H1 (cell line): ENCODE measurements at regions not wholly inside any gene's neighbourhood (a gene's known extent, or its start where the extent isn't known, plus 50 kb on each side); places are given as distances from the start of the nearest gene placed in this dataset.

Experiments used
- CTCF ChIA-PET: fragments of 300-600 bp; sonication (Branson Sonifier 250); formaldehyde crosslinking; loops from one replicate; lab custom pipeline; 2021; ENCODE audit not compliant: partially characterized antibody; lab: Charles Lee
- POLR2A ChIA-PET: fragments of 300-600 bp; sonication (Branson Sonifier 250); formaldehyde crosslinking; loops from one replicate; lab custom pipeline; 2021; ENCODE audit warnings: inconsistent platforms; ENCODE audit not compliant: partially characterized antibody; lab: Charles Lee
- DNase-seq, 2 experiments: peaks; one replicate each; pipeline versions ENCODE4 v3.0.0 to v3.0.0-alpha.2; 2010 to 2022; ENCODE audit warnings: low spot score in 2 of 2, low read depth in 1 of 2, mixed read lengths in 1 of 2
- FAIRE-seq: peaks from 2 replicates; lab custom pipeline; 2011; peaks lifted over from hg19 to GRCh38; lab: Jason Lieb, UNC
- H2AFZ ChIP-seq: 2 replicates; pipeline ENCODE4 v1.8.1; 2012; ENCODE audit warnings: low read length, inconsistent platforms
- H2AK5ac ChIP-seq: 2 replicates; pipeline ENCODE4 v1.6.1; 2013; ENCODE audit warnings: low read depth, low read length
- H2BK120ac ChIP-seq: replicated peaks from 2 replicates; pipeline ENCODE3; 2013; ENCODE audit warnings: low read depth, low read length, inconsistent platforms
- H2BK12ac ChIP-seq: 2 replicates; pipeline ENCODE4 v1.6.1; 2013; ENCODE audit warnings: low read depth, low read length
- H2BK15ac ChIP-seq: 2 replicates; pipeline ENCODE4 v1.6.1; 2013; ENCODE audit warnings: low read length
- H2BK20ac ChIP-seq: 2 replicates; pipeline ENCODE4 v1.6.1; 2013; ENCODE audit warnings: low read length
- H2BK5ac ChIP-seq: 2 replicates; pipeline ENCODE4 v1.6.1; 2013; ENCODE audit warnings: low read depth, low read length
- H3K14ac ChIP-seq: 2 replicates; pipeline ENCODE4 v1.6.1; 2013; ENCODE audit warnings: inconsistent platforms; ENCODE audit not compliant: insufficient read length
- H3K18ac ChIP-seq: 2 replicates; pipeline ENCODE4 v1.6.1; 2013; ENCODE audit warnings: low read length; ENCODE audit errors: extremely low read depth
- H3K23ac ChIP-seq: 2 replicates; pipeline ENCODE4 v1.6.1; 2013; ENCODE audit warnings: inconsistent platforms; ENCODE audit not compliant: insufficient read length
- H3K23me2 ChIP-seq: 2 replicates; pipeline ENCODE4 v1.6.1; 2013; ENCODE audit warnings: low read depth, low read length
- H3K27ac ChIP-seq: 2 replicates; pipeline ENCODE4 v1.6.1; 2011; ENCODE audit warnings: low read depth, low read length, inconsistent platforms
- H3K27me3 ChIP-seq, 4 experiments: replicated peaks in 1 of 4; 1 replicate in 1 of 4; 2 replicates in 3 of 4; pipeline versions ENCODE4 v1.6.1 to v1.8.1; 2011 to 2013; ENCODE audit warnings: low read length in 3 of 4, mild to moderate bottlenecking in 3 of 4, inconsistent platforms in 2 of 4, mixed read lengths in 2 of 4, moderate library complexity in 1 of 4; ENCODE audit not compliant: control insufficient read depth in 3 of 4, insufficient read depth in 3 of 4; ENCODE audit errors: extremely low read depth in 1 of 4
- H3K36me3 ChIP-seq, 4 experiments: 2 replicates each; pipeline versions ENCODE4 v1.6.1 to v1.8.1; 2011 to 2013; ENCODE audit warnings: mild to moderate bottlenecking in 4 of 4, low read length in 3 of 4, moderate library complexity in 2 of 4, control low read depth in 1 of 4, inconsistent platforms in 1 of 4; ENCODE audit not compliant: insufficient read depth in 4 of 4, control insufficient read depth in 2 of 4
- H3K4ac ChIP-seq: replicated peaks from 2 replicates; pipeline ENCODE3; 2013; ENCODE audit warnings: low read length, low read depth, mixed read lengths, inconsistent platforms; ENCODE audit not compliant: insufficient read length
- H3K4me1 ChIP-seq, 4 experiments: replicated peaks in 1 of 4; 1 replicate in 1 of 4; 2 replicates in 3 of 4; pipeline versions ENCODE4 v1.6.1 to v1.8.1; 2011 to 2013; ENCODE audit warnings: low read length in 3 of 4, inconsistent platforms in 2 of 4, mixed read lengths in 1 of 4; ENCODE audit not compliant: insufficient read depth in 4 of 4, control insufficient read depth in 3 of 4
- H3K4me2 ChIP-seq, 2 experiments: 2 replicates each; pipeline versions ENCODE4 v1.6.1 to v1.8.1; 2011 to 2013; ENCODE audit warnings: low read depth in 2 of 2, low read length in 2 of 2, control low read depth in 1 of 2, inconsistent platforms in 1 of 2, mild to moderate bottlenecking in 1 of 2; ENCODE audit not compliant: insufficient read depth in 1 of 2
- H3K4me3 ChIP-seq, 4 experiments: fragments of 200-600, 300-600 bp in 1 of 4; sonication (generic), shearing (Covaris generic), sonication (Bioruptor Twin) in 1 of 4; 2 replicates each; pipeline versions ENCODE4 v1.5.1 to v1.8.1; 2011 to 2016; ENCODE audit warnings: low read length in 4 of 4, low read depth in 3 of 4, control low read depth in 2 of 4, inconsistent platforms in 2 of 4, mild to moderate bottlenecking in 2 of 4, mixed read lengths in 1 of 4, moderate library complexity in 1 of 4; ENCODE audit not compliant: insufficient read depth in 2 of 4; ENCODE audit errors: extremely low read depth in 1 of 4
- H3K56ac ChIP-seq: replicated peaks from 2 replicates; pipeline ENCODE3; 2013; ENCODE audit warnings: low read depth, mild to moderate bottlenecking, mixed read lengths, low read length, inconsistent platforms; ENCODE audit not compliant: insufficient read length
- H3K79me1 ChIP-seq: 2 replicates; pipeline ENCODE4 v1.6.1; 2013; ENCODE audit warnings: low read depth, low read length, control low read depth
- H3K79me2 ChIP-seq, 2 experiments: 2 replicates each; pipeline versions ENCODE4 v1.6.1 to v1.8.1; 2012 to 2013; ENCODE audit warnings: low read length in 2 of 2, mild to moderate bottlenecking in 2 of 2, inconsistent platforms in 1 of 2; ENCODE audit not compliant: insufficient read depth in 2 of 2, control insufficient read depth in 1 of 2
- H3K9ac ChIP-seq, 4 experiments: replicated peaks in 1 of 4; 1 replicate in 1 of 4; 2 replicates in 3 of 4; pipeline versions ENCODE4 v1.6.1 to v1.8.1; 2011 to 2013; ENCODE audit warnings: low read depth in 3 of 4, low read length in 3 of 4, control low read depth in 2 of 4, mild to moderate bottlenecking in 2 of 4, moderate library complexity in 2 of 4, inconsistent platforms in 1 of 4; ENCODE audit errors: extremely low read depth in 1 of 4
- H3K9me3 ChIP-seq, 2 experiments: 2 replicates each; pipeline versions ENCODE4 v1.6.1 to v1.8.1; 2012 to 2013; ENCODE audit warnings: mild to moderate bottlenecking in 2 of 2, moderate library complexity in 2 of 2, control low read depth in 1 of 2, inconsistent platforms in 1 of 2, low read depth in 1 of 2, low read length in 1 of 2, mixed read lengths in 1 of 2; ENCODE audit not compliant: insufficient read depth in 2 of 2
- H4K20me1 ChIP-seq, 2 experiments: replicated peaks in 1 of 2; 2 replicates each; pipeline versions ENCODE3 to v1.8.1; 2011 to 2013; ENCODE audit warnings: inconsistent platforms in 2 of 2, low read length in 2 of 2, mild to moderate bottlenecking in 1 of 2; ENCODE audit not compliant: insufficient read depth in 2 of 2, control insufficient read depth in 1 of 2
- H4K5ac ChIP-seq: 2 replicates; pipeline ENCODE4 v1.6.1; 2013; ENCODE audit warnings: low read length, low read depth, mixed read lengths, inconsistent platforms; ENCODE audit not compliant: insufficient read length
- H4K8ac ChIP-seq: 2 replicates; pipeline ENCODE4 v1.8.0; 2013; ENCODE audit warnings: mild to moderate bottlenecking, moderate library complexity, low read length, inconsistent platforms; ENCODE audit not compliant: insufficient read depth; ENCODE audit errors: extremely low read depth
- H4K91ac ChIP-seq: replicated peaks from 2 replicates; pipeline ENCODE3; 2013; ENCODE audit warnings: low read length, mixed read lengths, inconsistent platforms; ENCODE audit not compliant: insufficient read length
- JUN ChIP-seq: IDR thresholded peaks from 2 replicates; pipeline ENCODE4 v1.6.1; 2011; ENCODE audit warnings: low read depth, mild to moderate bottlenecking, improper control_type of control experiment, low read length
- POLR2A ChIP-seq, 2 experiments: IDR thresholded peaks; 1 replicate in 1 of 2; 2 replicates in 1 of 2; pipeline ENCODE4 v1.6.1; 2011; ENCODE audit warnings: low read depth in 2 of 2, low read length in 2 of 2, mild to moderate bottlenecking in 2 of 2; ENCODE audit errors: control extremely low read depth in 1 of 2
- WGBS, 2 experiments: shearing (Covaris generic) in 1 of 2; methylation state at CpG; one replicate each; pipeline versions ENCODE4 v1.1.6 to v1.1.7; 2013 to 2015; ENCODE audit warnings: low lambda C conversion rate in 2 of 2, mixed read lengths in 2 of 2, inconsistent platforms in 1 of 2, low coverage in 1 of 2, missing lambda C conversion rate in 1 of 2; ENCODE audit not compliant: insufficient replicate concordance in 2 of 2, insufficient coverage in 1 of 2, insufficient read length in 1 of 2; ENCODE audit errors: extremely low coverage in 1 of 2, missing lambda C conversion rate in 1 of 2; 5-methylcytosine and 5-hydroxymethylcytosine counted together

DNA sequence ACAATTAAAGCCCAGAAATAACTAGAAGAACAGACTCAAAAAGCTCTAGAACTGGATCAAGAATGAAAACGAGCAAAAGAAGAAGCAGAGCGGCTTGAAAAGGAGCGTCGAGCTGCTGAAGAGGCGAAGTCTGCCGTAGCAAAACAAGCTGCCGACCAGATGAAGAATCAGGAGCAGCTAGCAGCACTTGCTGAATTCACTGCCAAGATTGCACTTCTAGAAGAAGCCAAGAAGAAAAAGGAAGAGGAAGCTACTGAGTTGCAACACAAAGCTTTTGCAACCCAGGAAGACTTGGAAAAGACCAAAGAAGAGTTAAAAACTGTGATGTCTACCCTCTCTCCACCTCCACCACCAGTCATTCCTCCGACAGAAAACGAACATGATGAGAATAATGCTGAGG lies 56.1 kb upstream of the PPP4R3C start:
- Histone ChIP-seq H3K36me3 (no peaks in the 10 kb centered on the region), H2BK15ac (no peak overlapping the region), H3K27me3 (no peaks in the 10 kb centered on the region), H3K4me2 (no peak overlapping the region), H3K56ac (no peak overlapping the region), H3K14ac (no peak overlapping the region), H3K9ac (no peak overlapping the region), H3K9me3 (no peaks in the 10 kb centered on the region), H3K79me1 (no peaks in the 10 kb centered on the region), H2BK20ac (no peak overlapping the region), H4K5ac (no peak overlapping the region), H4K20me1 (no peaks in the 10 kb centered on the region), H3K27ac (no peak overlapping the region), H2AK5ac (no peak overlapping the region), H3K4me3 (no peak overlapping the region), H3K4me1 (no peaks in the 10 kb centered on the region), H3K18ac (no peak overlapping the region), H3K4ac (no peak overlapping the region), H3K79me2 (no peaks in the 10 kb centered on the region), H2BK5ac (no peak overlapping the region), H3K23me2 (no peaks in the 10 kb centered on the region), H2BK120ac (no peak overlapping the region), H2BK12ac (no peak overlapping the region), H3K23ac (no peak overlapping the region), H4K91ac (no peak overlapping the region), H4K8ac (no peak overlapping the region), H2AFZ (no peak overlapping the region)
- 99% methylated on average over 9 of the region's 9 CpGs; no CpG with 5 or more reads in 1 of the 2 experiments for WGBS, 2 experiments
- no peak for DNase-seq
- CTCF ChIA-PET = no interaction called here
- FAIRE-seq = no peak
- POLR2A ChIA-PET = no interaction called here
- TF ChIP-seq POLR2A (IDR thresholded peaks at IDR 0.05; ENCODE audit: control extremely low read depth in 1 of 2, low read depth in 2 of 2, low read length in 2 of 2) (no peak), JUN (no peak)
